ENCODE measurements at regions not wholly inside any gene's neighbourhood (a gene's known extent, or its start where the extent isn't known, plus 50 kb on each side); places are given as distances from the start of the nearest gene placed in this dataset.

- no peaks in the 10 kb centered on the region for H3K9me3 ChIP-seq (ENCODE audit: control insufficient read depth, insufficient read depth, low read depth, low read length)
- CTCF ChIA-PET: interaction anchor here (0.5 to 4.2 kb wide), 2 partner anchors 9 to 38 kb away, joined by 3 to 54 read pairs; no protein-coding TSS in a partner anchor
- no peaks in the 10 kb centered on the region for H3K4me1 ChIP-seq (ENCODE audit: control insufficient read depth, insufficient read depth, low read length)
- POLR2A ChIA-PET: no interaction called here
- H3K4me3 ChIP-seq (ENCODE audit: low read depth, low read length): no peak overlapping the region
- TF ChIP-seq ZNF473 (tag by site-specific recombination; IDR thresholded peaks at IDR 0.05): no peak
- no peak for TF ChIP-seq KLF9 (tag by site-specific recombination; IDR thresholded peaks at IDR 0.05; ENCODE audit: low read depth)
- no peak for TF ChIP-seq PRDM10 (tag by site-specific recombination; IDR thresholded peaks at IDR 0.05)
- TF ChIP-seq ZNF398 (tag by site-specific recombination; IDR thresholded peaks at IDR 0.05): no peak
- no peak for TF ChIP-seq ZNF223 (tag by site-specific recombination; IDR thresholded peaks at IDR 0.05)
- no peak for TF ChIP-seq CTCF (tag by site-specific recombination; IDR thresholded peaks at IDR 0.05)
- no peak for TF ChIP-seq ZNF768 (tag by site-specific recombination; IDR thresholded peaks at IDR 0.05)
- TF ChIP-seq ZNF391 (tag by site-specific recombination; IDR thresholded peaks at IDR 0.05; ENCODE audit: borderline replicate concordance, low read depth): no peak
- no peak for TF ChIP-seq ZNF133 (tag by site-specific recombination; IDR thresholded peaks at IDR 0.05)
- TF ChIP-seq AEBP2 (tag by site-specific recombination; IDR thresholded peaks at IDR 0.05; ENCODE audit: borderline replicate concordance): no peak
- no peak for TF ChIP-seq ZNF704 (tag by site-specific recombination; IDR thresholded peaks at IDR 0.05)
- no peak for TF ChIP-seq ZNF155 (tag by site-specific recombination; IDR thresholded peaks at IDR 0.05)
- TF ChIP-seq ZNF175 (tag by site-specific recombination; IDR thresholded peaks at IDR 0.05): no peak
- no peak for TF ChIP-seq ZNF560 (tag by site-specific recombination; IDR thresholded peaks at IDR 0.05; ENCODE audit: borderline replicate concordance)
- no peak for TF ChIP-seq ZNF140 (tag by site-specific recombination; IDR thresholded peaks at IDR 0.05)
- no peak overlapping the region for H3K27ac ChIP-seq (ENCODE audit: extremely low read depth, low read depth, low read length)
- no peaks in the 10 kb centered on the region for H3K36me3 ChIP-seq (ENCODE audit: control insufficient read depth in 2 of 2, insufficient read depth in 1 of 2, low read length in 2 of 2)
Observed at GRCh38 chr2:176662753-176663152, 393.5 kb downstream of the MTX2 start.

- ChIA-PET POLR2A (no interaction called here), CTCF (interaction anchor here (0.6 to 4.2 kb wide), 2 partner anchors 11 to 485 kb away, joined by 3 to 54 read pairs; no protein-coding TSS in a partner anchor)
- no peak overlapping the region for H3K27ac ChIP-seq (ENCODE audit: extremely low read depth, low read depth, low read length)
- no peak overlapping the region for H3K4me3 ChIP-seq (ENCODE audit: low read depth, low read length)
- no peaks in the 10 kb centered on the region for H3K36me3 ChIP-seq (ENCODE audit: control insufficient read depth in 2 of 2, insufficient read depth in 1 of 2, low read length in 2 of 2)
- no peaks in the 10 kb centered on the region for H3K4me1 ChIP-seq (ENCODE audit: control insufficient read depth, insufficient read depth, low read length)
- no peaks in the 10 kb centered on the region for H3K9me3 ChIP-seq (ENCODE audit: control insufficient read depth, insufficient read depth, low read depth, low read length)
- TF ChIP-seq ZBTB17 (tag by site-specific recombination; IDR thresholded peaks at IDR 0.05) (no peak), GFI1B (tag by site-specific recombination; IDR thresholded peaks at IDR 0.05) (no peak), ZIC2 (tag by site-specific recombination; IDR thresholded peaks at IDR 0.05) (no peak), ZBTB44 (tag by site-specific recombination; IDR thresholded peaks at IDR 0.05) (no peak), ZNF561 (tag by site-specific recombination; IDR thresholded peaks at IDR 0.05; ENCODE audit: borderline replicate concordance) (no peak), ZNF214 (tag by site-specific recombination; IDR thresholded peaks at IDR 0.05; ENCODE audit: borderline replicate concordance) (no peak), ZNF544 (tag by site-specific recombination; IDR thresholded peaks at IDR 0.05) (no peak), ZNF645 (tag by site-specific recombination; IDR thresholded peaks at IDR 0.05) (no peak)
Observed at GRCh38 chr2:176664478-176664877, 395.2 kb downstream of the MTX2 start.
